ENCODE measurements at regions not wholly inside any gene's neighbourhood (a gene's known extent, or its start where the extent isn't known, plus 50 kb on each side); places are given as distances from the start of the nearest gene placed in this dataset.

DNA sequence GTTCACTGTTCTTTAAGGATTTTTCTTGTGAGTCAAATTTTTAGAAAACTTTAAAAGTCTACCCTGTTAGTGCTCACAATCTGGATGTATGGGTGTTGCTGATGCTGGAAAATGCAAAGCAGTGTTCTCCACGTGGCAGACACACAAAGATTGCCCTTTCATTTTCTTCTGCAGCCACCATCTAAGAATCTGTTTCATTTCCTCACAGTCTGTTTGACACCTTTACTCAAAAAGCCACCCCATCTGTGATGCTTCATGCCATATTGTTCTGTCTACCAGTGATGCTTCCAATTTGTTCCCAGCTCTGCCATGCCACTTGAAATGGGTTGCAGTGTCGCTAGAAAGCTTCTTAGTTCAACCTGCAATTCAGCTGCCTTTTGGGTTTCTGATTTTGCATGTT, 464.2 kb upstream of the UBE2E3 start:
- TF ChIP-seq, protein P1, sequence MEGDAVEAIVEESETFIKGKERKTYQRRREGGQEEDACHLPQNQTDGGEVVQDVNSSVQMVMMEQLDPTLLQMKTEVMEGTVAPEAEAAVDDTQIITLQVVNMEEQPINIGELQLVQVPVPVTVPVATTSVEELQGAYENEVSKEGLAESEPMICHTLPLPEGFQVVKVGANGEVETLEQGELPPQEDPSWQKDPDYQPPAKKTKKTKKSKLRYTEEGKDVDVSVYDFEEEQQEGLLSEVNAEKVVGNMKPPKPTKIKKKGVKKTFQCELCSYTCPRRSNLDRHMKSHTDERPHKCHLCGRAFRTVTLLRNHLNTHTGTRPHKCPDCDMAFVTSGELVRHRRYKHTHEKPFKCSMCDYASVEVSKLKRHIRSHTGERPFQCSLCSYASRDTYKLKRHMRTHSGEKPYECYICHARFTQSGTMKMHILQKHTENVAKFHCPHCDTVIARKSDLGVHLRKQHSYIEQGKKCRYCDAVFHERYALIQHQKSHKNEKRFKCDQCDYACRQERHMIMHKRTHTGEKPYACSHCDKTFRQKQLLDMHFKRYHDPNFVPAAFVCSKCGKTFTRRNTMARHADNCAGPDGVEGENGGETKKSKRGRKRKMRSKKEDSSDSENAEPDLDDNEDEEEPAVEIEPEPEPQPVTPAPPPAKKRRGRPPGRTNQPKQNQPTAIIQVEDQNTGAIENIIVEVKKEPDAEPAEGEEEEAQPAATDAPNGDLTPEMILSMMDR (IDR thresholded peaks at IDR 0.05; ENCODE audit: insufficient read depth, low read length), result no peak
- no peak overlapping the region for H3K4me3 ChIP-seq (ENCODE audit: low read depth, low read length)
- DNase-seq (ENCODE audit: low read depth), result no peak

DNA sequence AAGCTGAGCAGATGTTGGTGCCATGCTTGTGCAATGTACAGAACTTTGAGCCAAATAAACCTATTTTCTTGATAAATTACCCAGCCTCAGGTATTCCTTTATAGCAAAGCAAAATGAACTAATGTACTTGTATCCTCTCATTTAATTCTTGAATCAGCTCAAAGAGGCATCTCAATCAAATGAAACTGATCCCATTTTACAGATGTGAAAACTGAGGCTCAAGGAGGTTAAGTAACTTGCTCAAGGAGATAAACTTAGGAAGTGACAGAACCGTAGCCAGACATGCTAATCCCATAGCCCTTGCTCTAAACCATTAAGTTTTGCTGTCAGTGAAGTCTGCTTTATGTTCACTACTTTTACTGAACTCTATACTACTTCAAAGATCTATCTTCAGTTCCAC, 467.0 kb upstream of the UBE2E3 start:
- no peak for DNase-seq (ENCODE audit: low read depth)
- H3K4me3 ChIP-seq (ENCODE audit: low read depth, low read length), result no peak overlapping the region
- TF ChIP-seq, protein P1 (IDR thresholded peaks at IDR 0.05; ENCODE audit: insufficient read depth, low read length), result no peak

DNA sequence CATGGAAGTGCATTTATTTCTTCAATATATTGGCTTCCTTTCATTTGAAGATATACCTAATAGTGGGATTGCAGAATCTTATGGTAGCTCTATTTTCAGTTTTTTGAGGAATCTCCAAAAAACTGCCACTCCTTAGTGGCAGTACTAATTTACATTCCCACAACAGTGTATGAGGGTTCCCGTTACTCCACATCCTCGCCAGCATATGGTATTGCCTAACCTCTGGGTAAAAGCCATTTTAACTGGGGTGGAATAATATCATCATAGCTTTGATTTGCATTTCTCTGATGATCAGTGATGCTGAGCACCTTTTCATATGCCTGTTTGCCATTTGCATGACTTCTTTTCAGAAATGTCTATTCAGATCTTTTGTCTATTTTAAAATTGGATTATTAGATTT, 471.9 kb upstream of the UBE2E3 start:
- H3K4me3 ChIP-seq (ENCODE audit: low read depth, low read length), result no peak overlapping the region
- TF ChIP-seq, protein P1 (IDR thresholded peaks at IDR 0.05; ENCODE audit: insufficient read depth, low read length), result no peak
- no peak for DNase-seq (ENCODE audit: low read depth)

DNA sequence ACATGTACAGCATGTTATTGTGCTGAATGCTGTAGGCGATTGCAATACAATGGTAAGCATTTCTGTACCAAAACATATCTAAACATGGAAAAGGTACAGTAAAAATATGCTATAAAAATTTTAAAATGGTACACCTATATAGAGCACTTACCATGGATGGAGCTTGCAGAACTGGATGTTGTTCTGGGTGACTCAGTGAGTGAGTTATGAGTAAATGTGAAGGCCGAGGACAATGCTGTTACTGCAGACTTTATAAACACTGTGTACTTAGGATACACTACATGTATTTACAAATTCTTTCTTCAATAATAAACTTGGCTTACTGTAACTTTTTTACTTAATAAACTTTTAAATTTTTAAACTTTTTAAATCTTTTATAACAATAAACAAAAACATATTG, 473.4 kb upstream of the UBE2E3 start:
- TF ChIP-seq, protein P1 (IDR thresholded peaks at IDR 0.05; ENCODE audit: insufficient read depth, low read length), result no peak
- H3K4me3 ChIP-seq (ENCODE audit: low read depth, low read length), result no peak overlapping the region
- no peak for DNase-seq (ENCODE audit: low read depth)

DNA sequence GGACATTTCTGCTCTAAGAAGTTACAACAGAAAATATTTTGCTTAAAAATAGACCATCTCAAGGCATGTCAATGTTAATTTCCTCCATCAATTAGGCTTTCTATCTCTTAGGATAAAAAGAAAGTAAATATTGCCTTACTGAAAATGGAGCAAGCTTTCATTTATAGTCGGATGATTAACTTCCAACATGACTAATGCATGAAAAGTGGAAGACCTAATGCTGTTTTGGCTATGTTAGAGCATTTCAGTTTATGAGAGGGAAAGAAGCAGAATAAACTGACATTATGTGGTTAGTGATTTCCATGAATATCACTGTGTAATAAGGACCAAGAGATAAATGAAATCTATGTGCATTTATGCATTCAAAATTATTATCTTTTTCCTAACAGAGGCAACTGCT, 475.2 kb upstream of the UBE2E3 start:
- TF ChIP-seq, protein P1 (IDR thresholded peaks at IDR 0.05; ENCODE audit: insufficient read depth, low read length), result no peak
- no peak overlapping the region for H3K4me3 ChIP-seq (ENCODE audit: low read depth, low read length)
- peak; percentile 57 for DNase-seq (ENCODE audit: low read depth)

DNA sequence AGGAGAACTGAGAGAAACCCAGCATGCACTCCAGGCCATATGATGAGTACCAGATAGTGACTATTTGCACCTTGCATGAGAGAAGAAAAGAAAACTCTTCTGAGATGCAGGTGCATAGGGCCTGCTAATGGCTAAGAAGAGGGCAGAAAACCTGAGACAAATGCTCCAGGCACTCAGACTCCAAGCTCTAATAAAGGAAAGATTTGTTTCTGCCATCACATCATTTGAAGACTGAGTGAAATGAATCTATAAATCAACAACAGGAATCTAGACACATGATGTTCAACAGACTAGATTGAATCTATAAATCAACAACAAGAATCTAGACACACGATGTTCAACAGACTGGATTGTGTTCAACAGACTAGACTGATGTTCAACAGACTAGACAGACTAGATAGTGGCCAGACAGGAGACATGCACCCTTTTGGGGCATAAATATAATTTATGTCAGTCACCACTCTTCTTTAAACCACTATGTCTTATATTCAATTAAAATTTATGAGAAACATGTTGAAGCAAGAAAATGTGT, 482.7 kb upstream of the UBE2E3 start:
- TF ChIP-seq, protein P1 (IDR thresholded peaks at IDR 0.05; ENCODE audit: insufficient read depth, low read length), result no peak
- H3K4me3 ChIP-seq (ENCODE audit: low read depth, low read length), result no peak overlapping the region
- no peak for DNase-seq (ENCODE audit: low read depth)

DNA sequence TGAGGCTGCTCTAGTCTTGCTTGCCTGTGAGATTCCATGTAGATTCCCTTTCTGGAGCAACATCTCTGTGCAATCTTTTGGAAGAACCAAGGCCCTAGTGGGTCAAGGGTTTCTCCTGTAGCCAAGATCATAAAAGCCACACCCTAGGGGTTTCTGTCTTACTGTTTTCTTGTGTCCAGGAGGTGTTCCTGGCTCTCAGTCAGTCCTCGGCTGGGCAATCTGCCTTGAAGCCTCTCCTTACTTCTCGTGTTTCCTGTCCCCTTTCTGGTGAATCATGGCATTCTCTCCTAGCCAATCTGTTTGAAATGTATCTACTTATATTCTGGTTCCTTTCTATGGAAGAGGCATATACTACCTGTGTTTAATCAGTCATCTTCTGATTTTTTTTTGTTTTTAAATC, 484.8 kb upstream of the UBE2E3 start:
- TF ChIP-seq, protein P1 (IDR thresholded peaks at IDR 0.05; ENCODE audit: insufficient read depth, low read length), result no peak
- no peak overlapping the region for H3K4me3 ChIP-seq (ENCODE audit: low read depth, low read length)
- DNase-seq (ENCODE audit: low read depth), result peak; percentile 76

Measured in fibroblast of the aortic adventitia (primary cell).